ENCODE measurements at regions not wholly inside any gene's neighbourhood (a gene's known extent, or its start where the extent isn't known, plus 50 kb on each side); places are given as distances from the start of the nearest gene placed in this dataset.
"Not testable (repeated sequence)": the region's sequence is repeated elsewhere in the genome, so short reads cannot be mapped to it uniquely, and the experiment has no call there.

GRCh38 chrX:42020225-42020624 is 96.9 kb upstream of the CASK start:
- no peak overlapping the region for H3K4me3 ChIP-seq
- TF ChIP-seq CTCF (IDR thresholded peaks at IDR 0.05; ENCODE audit: borderline replicate concordance) = no peak
- H3K36me3 ChIP-seq = no peaks in the 10 kb centered on the region
- DNase-seq = no peak
- no peak overlapping the region for H3K27ac ChIP-seq (replicated peaks)
- H3K27me3 ChIP-seq (ENCODE audit: low read depth) = no peaks in the 10 kb centered on the region
- no peaks in the 10 kb centered on the region for H3K9me3 ChIP-seq (replicated peaks)
- no peaks in the 10 kb centered on the region for H3K4me1 ChIP-seq
- intact Hi-C loops (cut with micrococcal nuclease) = no loop called here

GRCh38 chrX:42017971-42018370 is 94.6 kb upstream of the CASK start:
- Histone ChIP-seq H3K27me3 (ENCODE audit: low read depth) (no peaks in the 10 kb centered on the region), H3K36me3 (no peaks in the 10 kb centered on the region), H3K9me3 (replicated peaks) (no peaks in the 10 kb centered on the region), H3K27ac (replicated peaks) (no peak overlapping the region), H3K4me3 (no peak overlapping the region), H3K4me1 (no peaks in the 10 kb centered on the region)
- no peak for TF ChIP-seq CTCF (IDR thresholded peaks at IDR 0.05; ENCODE audit: borderline replicate concordance)
- intact Hi-C loops (cut with micrococcal nuclease) = no loop called here
- DNase-seq = no peak

- Histone ChIP-seq H3K27ac (replicated peaks) (no peak overlapping the region), H3K36me3 (no peaks in the 10 kb centered on the region), H3K9me3 (replicated peaks) (no peaks in the 10 kb centered on the region), H3K4me3 (no peak overlapping the region), H3K4me1 (no peaks in the 10 kb centered on the region), H3K27me3 (ENCODE audit: low read depth) (no peaks in the 10 kb centered on the region)
- no peak for DNase-seq
- TF ChIP-seq CTCF (IDR thresholded peaks at IDR 0.05; ENCODE audit: borderline replicate concordance) = no peak
- intact Hi-C loops (cut with micrococcal nuclease) = no loop called here
Observed at GRCh38 chrX:42000836-42001235, 77.5 kb upstream of the CASK start.

GRCh38 chrX:41984628-41985027 is 61.3 kb upstream of the CASK start:
- no peak for TF ChIP-seq CTCF (IDR thresholded peaks at IDR 0.05; ENCODE audit: borderline replicate concordance)
- Histone ChIP-seq H3K36me3 (no peaks in the 10 kb centered on the region), H3K27me3 (ENCODE audit: low read depth) (no peaks in the 10 kb centered on the region), H3K4me1 (no peaks in the 10 kb centered on the region), H3K27ac (replicated peaks) (no peak overlapping the region), H3K9me3 (replicated peaks) (no peaks in the 10 kb centered on the region), H3K4me3 (no peak overlapping the region)
- intact Hi-C loops (cut with micrococcal nuclease) = no loop called here
- no peak for DNase-seq

- no peak for TF ChIP-seq CTCF (IDR thresholded peaks at IDR 0.05; ENCODE audit: borderline replicate concordance)
- Histone ChIP-seq H3K9me3 (replicated peaks) (no peaks in the 10 kb centered on the region), H3K27me3 (ENCODE audit: low read depth) (no peaks in the 10 kb centered on the region), H3K36me3 (no peaks in the 10 kb centered on the region), H3K4me3 (no peak overlapping the region), H3K4me1 (no peaks in the 10 kb centered on the region), H3K27ac (replicated peaks) (no peak overlapping the region)
- no peak for DNase-seq
- intact Hi-C loops (cut with micrococcal nuclease) = no loop called here
Observed at GRCh38 chrX:41982953-41983352, 59.6 kb upstream of the CASK start.

GRCh38 chrX:41981481-41982013 is 58.2 kb upstream of the CASK start:
- Histone ChIP-seq H3K27ac (replicated peaks) (no peak overlapping the region), H3K36me3 (no peaks in the 10 kb centered on the region), H3K4me1 (no peaks in the 10 kb centered on the region), H3K27me3 (ENCODE audit: low read depth) (no peaks in the 10 kb centered on the region), H3K4me3 (no peak overlapping the region), H3K9me3 (replicated peaks) (no peaks in the 10 kb centered on the region)
- no peak for DNase-seq
- TF ChIP-seq CTCF (IDR thresholded peaks at IDR 0.05; ENCODE audit: borderline replicate concordance) = no peak
- intact Hi-C loops (cut with micrococcal nuclease) = no loop called here

- intact Hi-C loops (cut with micrococcal nuclease); H3K4me1 ChIP-seq; H3K27ac ChIP-seq (replicated peaks); H3K36me3 ChIP-seq; H3K4me3 ChIP-seq; H3K9me3 ChIP-seq (replicated peaks); DNase-seq; H3K27me3 ChIP-seq (ENCODE audit: low read depth): not testable (repeated sequence)
Observed at GRCh38 chrX:41974677-41975076, 51.3 kb upstream of the CASK start.
